H1 (cell line): ENCODE measurements at regions not wholly inside any gene's neighbourhood (a gene's known extent, or its start where the extent isn't known, plus 50 kb on each side); places are given as distances from the start of the nearest gene placed in this dataset.

ENCODE experiments used
- TF ChIP-seq, protein P1 (sequence below): fragments of 300-600 bp; sonication (generic); IDR thresholded peaks from 2 replicates; pipeline ENCODE4 v1.7.1; 2012; ENCODE audit warnings: low read length, moderate library complexity, mild to moderate bottlenecking, inconsistent platforms; ENCODE audit not compliant: insufficient replicate concordance

DNA sequence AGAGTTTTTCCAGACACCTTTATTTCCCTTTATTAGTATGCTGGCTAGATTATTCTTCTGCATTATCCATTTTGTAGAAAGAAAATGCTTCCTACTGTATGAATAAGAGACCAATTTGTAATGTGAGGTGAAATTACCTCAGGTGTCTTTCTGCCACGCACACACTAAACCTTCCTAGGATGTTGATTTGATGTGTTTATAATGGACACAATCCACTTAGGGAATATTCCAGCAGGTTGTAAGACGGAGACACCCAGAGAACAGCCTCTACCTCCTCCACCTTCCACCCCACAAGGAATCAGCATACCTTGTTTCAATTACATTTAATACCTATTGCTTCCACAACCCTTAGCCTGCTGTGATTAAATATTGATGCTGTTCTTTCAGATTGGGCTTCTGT, 379.1 kb upstream of the KIRREL3 start (continued):
- TF ChIP-seq, protein P1, sequence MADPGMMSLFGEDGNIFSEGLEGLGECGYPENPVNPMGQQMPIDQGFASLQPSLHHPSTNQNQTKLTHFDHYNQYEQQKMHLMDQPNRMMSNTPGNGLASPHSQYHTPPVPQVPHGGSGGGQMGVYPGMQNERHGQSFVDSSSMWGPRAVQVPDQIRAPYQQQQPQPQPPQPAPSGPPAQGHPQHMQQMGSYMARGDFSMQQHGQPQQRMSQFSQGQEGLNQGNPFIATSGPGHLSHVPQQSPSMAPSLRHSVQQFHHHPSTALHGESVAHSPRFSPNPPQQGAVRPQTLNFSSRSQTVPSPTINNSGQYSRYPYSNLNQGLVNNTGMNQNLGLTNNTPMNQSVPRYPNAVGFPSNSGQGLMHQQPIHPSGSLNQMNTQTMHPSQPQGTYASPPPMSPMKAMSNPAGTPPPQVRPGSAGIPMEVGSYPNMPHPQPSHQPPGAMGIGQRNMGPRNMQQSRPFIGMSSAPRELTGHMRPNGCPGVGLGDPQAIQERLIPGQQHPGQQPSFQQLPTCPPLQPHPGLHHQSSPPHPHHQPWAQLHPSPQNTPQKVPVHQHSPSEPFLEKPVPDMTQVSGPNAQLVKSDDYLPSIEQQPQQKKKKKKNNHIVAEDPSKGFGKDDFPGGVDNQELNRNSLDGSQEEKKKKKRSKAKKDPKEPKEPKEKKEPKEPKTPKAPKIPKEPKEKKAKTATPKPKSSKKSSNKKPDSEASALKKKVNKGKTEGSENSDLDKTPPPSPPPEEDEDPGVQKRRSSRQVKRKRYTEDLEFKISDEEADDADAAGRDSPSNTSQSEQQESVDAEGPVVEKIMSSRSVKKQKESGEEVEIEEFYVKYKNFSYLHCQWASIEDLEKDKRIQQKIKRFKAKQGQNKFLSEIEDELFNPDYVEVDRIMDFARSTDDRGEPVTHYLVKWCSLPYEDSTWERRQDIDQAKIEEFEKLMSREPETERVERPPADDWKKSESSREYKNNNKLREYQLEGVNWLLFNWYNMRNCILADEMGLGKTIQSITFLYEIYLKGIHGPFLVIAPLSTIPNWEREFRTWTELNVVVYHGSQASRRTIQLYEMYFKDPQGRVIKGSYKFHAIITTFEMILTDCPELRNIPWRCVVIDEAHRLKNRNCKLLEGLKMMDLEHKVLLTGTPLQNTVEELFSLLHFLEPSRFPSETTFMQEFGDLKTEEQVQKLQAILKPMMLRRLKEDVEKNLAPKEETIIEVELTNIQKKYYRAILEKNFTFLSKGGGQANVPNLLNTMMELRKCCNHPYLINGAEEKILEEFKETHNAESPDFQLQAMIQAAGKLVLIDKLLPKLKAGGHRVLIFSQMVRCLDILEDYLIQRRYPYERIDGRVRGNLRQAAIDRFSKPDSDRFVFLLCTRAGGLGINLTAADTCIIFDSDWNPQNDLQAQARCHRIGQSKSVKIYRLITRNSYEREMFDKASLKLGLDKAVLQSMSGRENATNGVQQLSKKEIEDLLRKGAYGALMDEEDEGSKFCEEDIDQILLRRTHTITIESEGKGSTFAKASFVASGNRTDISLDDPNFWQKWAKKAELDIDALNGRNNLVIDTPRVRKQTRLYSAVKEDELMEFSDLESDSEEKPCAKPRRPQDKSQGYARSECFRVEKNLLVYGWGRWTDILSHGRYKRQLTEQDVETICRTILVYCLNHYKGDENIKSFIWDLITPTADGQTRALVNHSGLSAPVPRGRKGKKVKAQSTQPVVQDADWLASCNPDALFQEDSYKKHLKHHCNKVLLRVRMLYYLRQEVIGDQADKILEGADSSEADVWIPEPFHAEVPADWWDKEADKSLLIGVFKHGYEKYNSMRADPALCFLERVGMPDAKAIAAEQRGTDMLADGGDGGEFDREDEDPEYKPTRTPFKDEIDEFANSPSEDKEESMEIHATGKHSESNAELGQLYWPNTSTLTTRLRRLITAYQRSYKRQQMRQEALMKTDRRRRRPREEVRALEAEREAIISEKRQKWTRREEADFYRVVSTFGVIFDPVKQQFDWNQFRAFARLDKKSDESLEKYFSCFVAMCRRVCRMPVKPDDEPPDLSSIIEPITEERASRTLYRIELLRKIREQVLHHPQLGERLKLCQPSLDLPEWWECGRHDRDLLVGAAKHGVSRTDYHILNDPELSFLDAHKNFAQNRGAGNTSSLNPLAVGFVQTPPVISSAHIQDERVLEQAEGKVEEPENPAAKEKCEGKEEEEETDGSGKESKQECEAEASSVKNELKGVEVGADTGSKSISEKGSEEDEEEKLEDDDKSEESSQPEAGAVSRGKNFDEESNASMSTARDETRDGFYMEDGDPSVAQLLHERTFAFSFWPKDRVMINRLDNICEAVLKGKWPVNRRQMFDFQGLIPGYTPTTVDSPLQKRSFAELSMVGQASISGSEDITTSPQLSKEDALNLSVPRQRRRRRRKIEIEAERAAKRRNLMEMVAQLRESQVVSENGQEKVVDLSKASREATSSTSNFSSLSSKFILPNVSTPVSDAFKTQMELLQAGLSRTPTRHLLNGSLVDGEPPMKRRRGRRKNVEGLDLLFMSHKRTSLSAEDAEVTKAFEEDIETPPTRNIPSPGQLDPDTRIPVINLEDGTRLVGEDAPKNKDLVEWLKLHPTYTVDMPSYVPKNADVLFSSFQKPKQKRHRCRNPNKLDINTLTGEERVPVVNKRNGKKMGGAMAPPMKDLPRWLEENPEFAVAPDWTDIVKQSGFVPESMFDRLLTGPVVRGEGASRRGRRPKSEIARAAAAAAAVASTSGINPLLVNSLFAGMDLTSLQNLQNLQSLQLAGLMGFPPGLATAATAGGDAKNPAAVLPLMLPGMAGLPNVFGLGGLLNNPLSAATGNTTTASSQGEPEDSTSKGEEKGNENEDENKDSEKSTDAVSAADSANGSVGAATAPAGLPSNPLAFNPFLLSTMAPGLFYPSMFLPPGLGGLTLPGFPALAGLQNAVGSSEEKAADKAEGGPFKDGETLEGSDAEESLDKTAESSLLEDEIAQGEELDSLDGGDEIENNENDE: no peak
